Calu3 (cell line): ENCODE measurements at regions not wholly inside any gene's neighbourhood (a gene's known extent, or its start where the extent isn't known, plus 50 kb on each side); places are given as distances from the start of the nearest gene placed in this dataset.
A peak's percentile ranks its signal among the peaks of the same experiment; 100 is the strongest.

Experiments used
- BruUV-seq: library from RNA; stranded (reverse); fragments of 400-500 nt; replicated peaks from 2 replicates; lab custom pipeline; 2021; lab: Mats Ljungman, UMichigan
- CTCF ChIA-PET: fragments of 300-600 bp; sonication (Branson Sonifier 250); formaldehyde crosslinking; loops from one replicate; lab custom pipeline; 2022; ENCODE audit warnings: antibody characterized with exemption; lab: Charles Lee
- DNase-seq: peaks from one replicate; pipeline ENCODE4 v3.0.0; 2022
- H3K27ac Mint-ChIP-seq: one replicate; pipeline ENCODE4 v1.8.0; 2022; ENCODE audit warnings: mixed read lengths; ENCODE audit not compliant: unreplicated experiment
- H3K27me3 Mint-ChIP-seq: one replicate; pipeline ENCODE4 v1.8.0; 2022; ENCODE audit warnings: mixed read lengths; ENCODE audit not compliant: unreplicated experiment
- H3K36me3 Mint-ChIP-seq: one replicate; pipeline ENCODE4 v1.8.0; 2022; ENCODE audit warnings: mild to moderate bottlenecking, moderate library complexity, mixed read lengths; ENCODE audit not compliant: insufficient read depth, unreplicated experiment
- H3K4me1 Mint-ChIP-seq: one replicate; pipeline ENCODE4 v1.8.0; 2022; ENCODE audit warnings: mild to moderate bottlenecking, low read depth, mixed read lengths; ENCODE audit not compliant: unreplicated experiment
- H3K4me3 Mint-ChIP-seq: one replicate; pipeline ENCODE4 v1.8.0; 2022; ENCODE audit warnings: mild to moderate bottlenecking, low read depth, moderate library complexity, mixed read lengths; ENCODE audit not compliant: unreplicated experiment
- H3K9me3 Mint-ChIP-seq: one replicate; pipeline ENCODE4 v1.8.0; 2022; ENCODE audit warnings: low read depth, mixed read lengths; ENCODE audit not compliant: unreplicated experiment
- CTCF ChIP-seq: fragments of 200-600 bp; IDR thresholded peaks from one replicate; pipeline ENCODE4 v1.8.0; 2022; ENCODE audit warnings: antibody characterized with exemption; ENCODE audit not compliant: unreplicated experiment
- intact Hi-C: fragments of 100-400 bp; cut with micrococcal nuclease; formaldehyde crosslinking; loops from one replicate; pipeline ENCODE4 v1.10.0; 2022; ENCODE audit not compliant: unreplicated experiment

GRCh38 chrX:109848461-109849050 is 115.5 kb upstream of the ACSL4 start:
- Mint-ChIP-seq H3K27ac (no peak overlapping the region), H3K36me3 (no peaks in the 10 kb centered on the region), H3K4me1 (peaks cover 21% of the 10 kb centered on the region), H3K9me3 (no peaks in the 10 kb centered on the region), H3K27me3 (no peaks in the 10 kb centered on the region), H3K4me3 (no peak overlapping the region)
- CTCF ChIA-PET, result no interaction called here
- DNase-seq, result no peak
- intact Hi-C loops, result no loop called here
- TF ChIP-seq CTCF, result no peak
- no TSS peak for BruUV-seq

- CTCF ChIA-PET, result interaction anchor here (0.6 to 1.7 kb wide), 4 partner anchors 30 to 141 kb away, joined by 3 to 10 read pairs (median 4); no protein-coding TSS in a partner anchor
- no peaks in the 10 kb centered on the region for H3K27me3 Mint-ChIP-seq
- no peaks in the 10 kb centered on the region for H3K9me3 Mint-ChIP-seq
- H3K4me3 Mint-ChIP-seq, result no peak overlapping the region
- H3K27ac Mint-ChIP-seq, result no peak overlapping the region
- intact Hi-C loops, result no loop called here
- no peak for TF ChIP-seq CTCF
- peaks cover 41% of the 10 kb centered on the region for H3K4me1 Mint-ChIP-seq
- BruUV-seq, result no TSS peak
- no peaks in the 10 kb centered on the region for H3K36me3 Mint-ChIP-seq
- DNase-seq, result no peak
Observed at GRCh38 chrX:109854096-109854495, 121.0 kb upstream of the ACSL4 start.

GRCh38 chrX:109855501-109855900 is 122.4 kb upstream of the ACSL4 start:
- no peak for DNase-seq
- Mint-ChIP-seq H3K36me3 (no peaks in the 10 kb centered on the region), H3K9me3 (no peaks in the 10 kb centered on the region), H3K4me3 (no peak overlapping the region), H3K4me1 (peaks cover 47% of the 10 kb centered on the region), H3K27ac (peak overlapping the region; percentile 54), H3K27me3 (no peaks in the 10 kb centered on the region)
- TF ChIP-seq CTCF, result no peak
- BruUV-seq, result no TSS peak
- intact Hi-C loops, result no loop called here
- CTCF ChIA-PET, result interaction anchor here (1.3 to 1.7 kb wide), 4 partner anchors 8 to 143 kb away, joined by 3 to 10 read pairs (median 6); no protein-coding TSS in a partner anchor

- no TSS peak for BruUV-seq
- CTCF ChIA-PET, result interaction anchor here (0.7 to 2.0 kb wide), 10 partner anchors 10 to 144 kb away, joined by 3 to 41 read pairs (median 4); partner anchors contain the start of gene ACSL4
- peak; percentile 36 for TF ChIP-seq CTCF
- Mint-ChIP-seq H3K36me3 (no peaks in the 10 kb centered on the region), H3K4me3 (no peak overlapping the region), H3K9me3 (no peaks in the 10 kb centered on the region), H3K27ac (no peak overlapping the region), H3K27me3 (no peaks in the 10 kb centered on the region), H3K4me1 (peaks cover 52% of the 10 kb centered on the region)
- intact Hi-C loops, result loop anchor here (1.0 to 2.0 kb wide), 3 partner anchors 30 to 144 kb away; partner anchors contain the start of gene ACSL4
- no peak for DNase-seq
Observed at GRCh38 chrX:109856974-109857373, 123.9 kb upstream of the ACSL4 start.
